ENCODE measurements at regions not wholly inside any gene's neighbourhood (a gene's known extent, or its start where the extent isn't known, plus 50 kb on each side); places are given as distances from the start of the nearest gene placed in this dataset.
A peak's percentile ranks its signal among the peaks of the same experiment; 100 is the strongest.
"Not testable (repeated sequence)": the region's sequence is repeated elsewhere in the genome, so short reads cannot be mapped to it uniquely, and the experiment has no call there.

GRCh38 chr5:102670224-102670836 is 84.8 kb upstream of the PAM start:
- no peak overlapping the region for H3K9ac ChIP-seq (ENCODE audit: control insufficient read depth, extremely low read depth, insufficient read depth, low read length)
- no peaks in the 10 kb centered on the region for H3K27me3 ChIP-seq (ENCODE audit: control insufficient read depth, extremely low read depth, insufficient read depth, low read length)
- TF ChIP-seq CTCF (optimal IDR thresholded peaks at IDR 0.05 in 1 of 3, IDR thresholded peaks at IDR 0.05 in 1 of 3, conservative IDR thresholded peaks at IDR 0.05 in 1 of 3; ENCODE audit: extremely low read depth in 1 of 3, insufficient read depth in 2 of 3, low read length in 3 of 3): peak; percentile 49 to 70 (median 70)
- TF ChIP-seq EZH2 (IDR thresholded peaks at IDR 0.05; ENCODE audit: low read length): no peak
- H3K4me3 ChIP-seq (ENCODE audit: control insufficient read depth in 2 of 3, extremely low read depth in 1 of 3, insufficient read depth in 2 of 3, low read depth in 1 of 3, low read length in 3 of 3): no peak overlapping the region
- no peak overlapping the region for H3K4me2 ChIP-seq (ENCODE audit: control insufficient read depth, extremely low read depth, insufficient read depth, low read depth, low read length)
- no peak overlapping the region for H2AFZ ChIP-seq (ENCODE audit: control insufficient read depth, low read length)
- no peak overlapping the region for H3K27ac ChIP-seq (ENCODE audit: control insufficient read depth, insufficient read depth, low read length)
- peaks cover 3% of the 10 kb centered on the region for H3K4me1 ChIP-seq (ENCODE audit: control insufficient read depth, extremely low read depth, insufficient read depth, low read length)
- no peaks in the 10 kb centered on the region for H3K36me3 ChIP-seq (ENCODE audit: control insufficient read depth in 2 of 2, extremely low read depth in 1 of 2, insufficient read depth in 2 of 2, low read length in 2 of 2)
- dilution Hi-C loops (cut with MboI; ENCODE audit: extremely low pct_ligation_motif_present, low sequenced_read_pairs): no loop called here
- H3K9me3 ChIP-seq (ENCODE audit: control insufficient read depth, low read depth, low read length): no peaks in the 10 kb centered on the region
- H4K20me1 ChIP-seq (ENCODE audit: control insufficient read depth, extremely low read depth, insufficient read depth, low read length): no peaks in the 10 kb centered on the region
- H3K9me1 ChIP-seq (ENCODE audit: control insufficient read depth, extremely low read depth, insufficient read depth, low read length): no peaks in the 10 kb centered on the region
- DNase-seq (ENCODE audit: low read depth, low spot score) (no peak), FAIRE-seq (no peak)
- no peaks in the 10 kb centered on the region for H3K79me2 ChIP-seq (ENCODE audit: control insufficient read depth, insufficient read depth, low read length)

DNA sequence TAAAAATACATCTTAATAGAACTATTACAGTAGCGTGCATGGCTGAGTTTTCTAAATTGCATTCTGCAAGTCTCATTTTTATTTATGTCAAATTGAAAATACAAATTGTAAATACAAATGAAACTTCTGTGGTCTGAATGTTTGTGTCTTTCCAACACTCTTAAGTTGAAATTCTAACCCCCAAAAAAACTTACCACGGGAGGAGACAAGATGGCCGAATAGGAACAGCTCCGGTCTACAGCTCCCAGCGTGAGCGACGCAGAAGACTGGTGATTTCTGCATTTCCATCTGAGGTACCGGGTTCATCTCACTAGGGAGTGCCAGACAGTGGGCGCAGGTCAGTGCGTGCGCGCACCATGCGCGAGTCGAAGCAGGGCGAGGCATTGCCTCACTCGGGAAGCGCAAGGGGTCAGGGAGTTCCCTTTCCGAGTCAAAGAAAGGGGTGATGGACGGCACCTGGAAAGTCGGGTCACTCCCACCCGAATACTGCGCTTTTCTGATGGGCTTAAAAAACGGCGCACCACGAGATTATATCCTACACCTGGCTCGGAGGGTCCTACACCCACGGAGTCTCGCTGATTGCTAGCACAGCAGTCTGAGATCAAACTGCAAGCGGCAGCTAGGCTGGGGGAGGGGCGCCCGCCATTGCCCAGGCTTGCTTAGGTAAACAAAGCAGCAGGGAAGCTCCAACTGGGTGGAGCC is 83.9 kb upstream of the PAM start:
- H4K20me1 ChIP-seq (ENCODE audit: control insufficient read depth, extremely low read depth, insufficient read depth, low read length); H3K79me2 ChIP-seq (ENCODE audit: control insufficient read depth, insufficient read depth, low read length); DNase-seq (ENCODE audit: low read depth, low spot score); H3K9me3 ChIP-seq (ENCODE audit: control insufficient read depth, low read depth, low read length); H3K4me3 ChIP-seq (ENCODE audit: control insufficient read depth in 2 of 3, extremely low read depth in 1 of 3, insufficient read depth in 2 of 3, low read depth in 1 of 3, low read length in 3 of 3); H3K4me1 ChIP-seq (ENCODE audit: control insufficient read depth, extremely low read depth, insufficient read depth, low read length); H3K27ac ChIP-seq (ENCODE audit: control insufficient read depth, insufficient read depth, low read length); H3K9ac ChIP-seq (ENCODE audit: control insufficient read depth, extremely low read depth, insufficient read depth, low read length); H3K4me2 ChIP-seq (ENCODE audit: control insufficient read depth, extremely low read depth, insufficient read depth, low read depth, low read length); H3K9me1 ChIP-seq (ENCODE audit: control insufficient read depth, extremely low read depth, insufficient read depth, low read length); FAIRE-seq; H3K27me3 ChIP-seq (ENCODE audit: control insufficient read depth, extremely low read depth, insufficient read depth, low read length); H3K36me3 ChIP-seq (ENCODE audit: control insufficient read depth in 2 of 2, extremely low read depth in 1 of 2, insufficient read depth in 2 of 2, low read length in 2 of 2); H2AFZ ChIP-seq (ENCODE audit: control insufficient read depth, low read length); dilution Hi-C loops (cut with MboI; ENCODE audit: extremely low pct_ligation_motif_present, low sequenced_read_pairs): not testable (repeated sequence)
